Stimulated activated CD4-positive, alpha-beta T cell treated with anti-CD3 and anti-CD28 coated beads, Interleukin-2, amount 100 ng/mL, for 4 hours (primary cell): ENCODE measurements at regions not wholly inside any gene's neighbourhood (a gene's known extent, or its start where the extent isn't known, plus 50 kb on each side); places are given as distances from the start of the nearest gene placed in this dataset.

ENCODE experiments used
- DNase-seq: peaks from one replicate; pipeline ENCODE4 v3.0.0-alpha.2; 2020; ENCODE audit warnings: low read depth

GRCh38 chrX:109928596-109929335 is 74.1 kb upstream of the TMEM164 start:
- DNase-seq = no peak

DNA sequence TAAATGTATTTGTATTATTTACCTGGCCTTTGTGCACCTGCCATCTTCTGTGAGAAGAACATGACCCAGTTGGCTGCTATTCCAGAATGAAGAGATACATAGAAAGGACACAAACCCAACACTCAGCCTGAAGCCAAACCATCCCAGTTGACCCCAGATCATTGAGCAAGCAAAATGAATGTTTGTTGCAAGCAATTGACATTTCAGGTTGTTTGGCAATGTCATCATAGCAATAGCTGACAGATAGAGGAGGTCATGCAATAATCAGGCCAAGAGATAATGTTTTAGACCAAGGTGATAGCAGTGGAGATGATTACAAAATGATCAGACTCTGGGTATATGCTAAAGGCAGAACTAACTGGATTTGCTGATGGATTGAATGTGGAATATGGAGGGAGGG is 71.2 kb upstream of the TMEM164 start:
- no peak for DNase-seq

- no peak for DNase-seq
Measured at GRCh38 chrX:109934434-109934833, 68.5 kb upstream of the TMEM164 start.

- no peak for DNase-seq
Measured at GRCh38 chrX:109934935-109935334, 68.0 kb upstream of the TMEM164 start.

GRCh38 chrX:109936114-109936513 is 66.8 kb upstream of the TMEM164 start:
- DNase-seq = no peak

DNA sequence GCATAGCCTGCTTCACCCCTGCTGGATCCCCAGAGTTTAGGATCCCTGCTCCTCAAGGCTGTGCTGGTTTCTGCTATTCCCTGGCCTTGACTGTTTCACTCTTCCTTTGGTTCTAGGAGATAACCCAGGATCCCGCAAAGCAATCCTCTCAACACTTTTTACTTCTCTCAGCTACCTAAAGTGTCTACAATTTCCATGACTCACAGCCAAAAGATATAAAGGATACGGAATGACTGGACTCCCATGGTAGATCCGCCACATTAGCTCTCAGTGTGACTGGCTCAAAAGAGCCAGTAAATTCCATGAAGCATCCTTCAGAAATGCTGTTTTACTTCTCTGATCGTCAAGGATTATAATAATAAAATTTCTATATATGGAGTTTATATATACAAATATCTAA is 66.3 kb upstream of the TMEM164 start:
- DNase-seq = no peak

GRCh38 chrX:109939498-109939897 is 63.4 kb upstream of the TMEM164 start:
- no peak for DNase-seq

- no peak for DNase-seq
Measured at GRCh38 chrX:109940411-109940810, 62.5 kb upstream of the TMEM164 start.

DNA sequence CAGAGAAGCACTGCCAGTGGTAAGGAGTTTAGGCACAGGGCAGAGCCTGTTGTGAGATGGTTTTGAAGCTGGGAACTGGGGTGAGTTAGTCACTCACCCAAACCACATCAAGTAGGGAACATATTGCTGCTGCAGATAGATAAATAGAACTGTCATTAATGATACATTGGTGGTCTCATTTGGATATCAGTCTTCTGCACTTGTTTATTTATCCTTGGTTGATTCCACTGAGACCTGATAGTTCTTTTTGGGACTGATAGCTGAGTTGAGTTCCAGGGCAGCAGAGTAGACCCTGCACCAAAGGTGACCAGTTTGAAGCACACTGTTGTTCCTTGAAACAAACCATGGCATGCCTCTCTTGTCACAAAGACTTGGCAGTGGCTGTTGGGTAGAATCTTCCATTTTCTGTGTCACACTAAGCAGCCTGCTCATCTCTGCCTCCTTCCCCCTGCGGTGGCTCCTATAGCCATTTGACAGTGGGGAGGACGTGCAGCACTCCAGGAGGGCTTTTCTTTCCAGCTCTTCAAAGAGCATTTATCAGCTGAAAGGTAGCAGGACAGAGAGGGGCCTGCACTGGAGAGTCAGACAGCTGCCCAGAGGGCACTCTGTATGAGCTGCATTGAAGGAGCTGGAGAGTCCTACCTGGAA is 59.7 kb upstream of the TMEM164 start:
- no peak for DNase-seq

DNA sequence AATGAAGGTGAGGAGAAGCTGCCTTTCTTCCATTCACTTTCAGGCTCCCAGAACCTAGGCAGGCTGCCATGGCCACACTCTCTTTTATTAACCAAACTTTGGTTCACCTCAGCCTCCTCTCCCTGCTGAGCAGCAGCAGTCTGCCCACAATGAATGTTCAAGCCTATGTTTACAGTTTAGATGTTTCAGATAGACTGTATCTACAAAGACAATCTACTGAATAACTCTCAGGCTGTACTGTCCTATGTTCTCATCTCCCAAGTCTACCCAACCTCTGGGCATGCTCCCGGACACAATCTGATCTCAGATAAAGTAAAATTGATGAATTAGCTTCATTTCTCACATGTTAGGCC is 59.2 kb upstream of the TMEM164 start:
- no peak for DNase-seq

GRCh38 chrX:109952050-109952449 is 50.9 kb upstream of the TMEM164 start:
- DNase-seq = no peak

- no peak for DNase-seq
Measured at GRCh38 chrX:109952985-109953905, 49.7 kb upstream of the TMEM164 start.
